IPS-18c (cell line): ENCODE measurements at regions not wholly inside any gene's neighbourhood (a gene's known extent, or its start where the extent isn't known, plus 50 kb on each side); places are given as distances from the start of the nearest gene placed in this dataset.

Experiments
- H3K4me3 ChIP-seq: 2 replicates; pipeline ENCODE4 v1.7.0; 2013; ENCODE audit warnings: low read depth, mild to moderate bottlenecking, low read length, moderate library complexity; ENCODE audit not compliant: insufficient read depth
- H3K9me3 ChIP-seq: one replicate; pipeline ENCODE4 v1.6.1; 2013; ENCODE audit warnings: mild to moderate bottlenecking, low read length, moderate library complexity; ENCODE audit not compliant: control insufficient read depth, insufficient read depth

DNA sequence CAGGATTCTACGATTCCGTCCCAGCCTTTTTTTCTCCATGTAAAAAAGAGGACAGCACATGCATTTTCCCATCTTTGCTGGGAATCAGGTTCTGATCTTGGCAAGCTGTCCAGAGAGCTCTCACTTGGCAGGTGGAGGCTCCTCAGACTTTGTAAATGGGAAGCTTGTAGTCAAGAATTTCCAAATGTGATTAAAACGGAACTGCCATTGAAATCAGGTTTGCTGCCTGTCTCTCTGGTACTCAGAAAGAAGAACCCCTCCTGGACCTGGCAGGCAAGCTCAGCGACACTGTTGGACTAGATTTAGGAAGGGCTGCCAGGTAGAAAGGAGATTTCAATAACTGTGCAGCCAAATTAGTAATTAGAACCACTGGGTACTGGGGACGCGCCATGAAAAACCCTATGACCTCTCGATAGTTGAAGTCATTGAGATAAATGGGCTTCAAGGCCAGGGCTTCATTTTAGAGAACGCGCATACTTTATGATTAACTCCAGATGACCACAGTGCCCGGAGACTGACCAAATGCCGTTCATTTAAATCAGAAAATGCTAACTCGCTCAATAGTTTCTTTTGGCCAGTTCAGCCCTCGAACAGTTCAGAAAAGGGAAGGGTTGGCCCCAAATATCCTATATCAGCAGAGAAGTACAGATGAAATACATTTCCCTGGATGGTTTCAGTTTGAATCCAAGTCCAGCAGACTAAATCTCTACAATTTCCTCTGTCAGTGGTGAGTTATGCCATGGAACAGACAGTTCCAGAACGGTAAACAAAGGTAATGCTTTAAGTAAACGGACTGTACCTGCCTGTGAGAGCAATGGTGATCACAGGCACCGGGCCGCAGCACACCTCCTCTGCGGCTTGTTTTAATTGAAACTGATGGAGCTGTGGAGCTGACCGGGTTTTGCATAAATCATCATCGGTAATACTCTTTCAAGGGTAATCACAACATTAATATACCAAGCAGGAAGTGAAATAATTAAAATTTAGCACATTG lies 517.4 kb downstream of the RFC3 start:
- Histone ChIP-seq H3K4me3 (no peak overlapping the region), H3K9me3 (peaks cover 2% of the 10 kb centered on the region)

DNA sequence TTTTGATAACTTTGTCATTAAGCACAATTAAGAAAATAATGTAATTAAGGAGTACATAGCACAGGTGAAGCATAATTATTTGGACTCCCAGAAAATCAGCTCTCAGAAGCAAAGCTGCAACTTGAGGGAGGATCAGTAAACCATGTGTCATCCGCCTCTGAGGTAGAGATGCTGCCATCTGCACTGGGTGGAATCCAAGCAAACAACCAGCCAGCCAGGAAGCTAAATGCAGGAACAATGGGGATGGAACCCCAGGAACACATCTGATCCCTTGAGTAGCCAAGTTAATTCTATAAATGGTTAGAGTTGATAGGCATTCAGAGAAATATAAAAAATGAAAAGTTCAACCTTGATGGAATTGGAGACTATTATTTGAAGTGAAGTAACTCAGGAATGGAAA lies 520.2 kb downstream of the RFC3 start:
- no peaks in the 10 kb centered on the region for H3K9me3 ChIP-seq
- H3K4me3 ChIP-seq, result no peak overlapping the region

DNA sequence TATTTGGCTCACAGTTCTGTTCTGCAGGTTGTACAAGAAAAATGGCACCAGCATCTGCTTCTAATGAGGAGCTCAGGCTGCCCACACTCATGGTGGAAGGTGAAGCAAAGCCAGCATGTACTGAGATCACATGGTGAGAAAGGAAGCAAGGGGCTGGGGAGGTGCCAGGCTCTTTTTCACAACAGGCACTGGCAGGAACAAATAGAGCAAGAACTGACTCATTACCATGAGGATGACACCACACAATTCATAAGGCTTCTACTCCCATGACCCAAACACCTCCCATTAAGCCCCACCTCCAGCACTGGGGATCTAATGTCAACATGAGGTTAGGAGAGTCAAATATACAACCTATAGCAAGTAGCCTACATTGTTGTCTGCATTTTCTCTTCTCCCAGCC lies 522.6 kb downstream of the RFC3 start:
- Histone ChIP-seq H3K4me3 (no peak overlapping the region), H3K9me3 (no peaks in the 10 kb centered on the region)

DNA sequence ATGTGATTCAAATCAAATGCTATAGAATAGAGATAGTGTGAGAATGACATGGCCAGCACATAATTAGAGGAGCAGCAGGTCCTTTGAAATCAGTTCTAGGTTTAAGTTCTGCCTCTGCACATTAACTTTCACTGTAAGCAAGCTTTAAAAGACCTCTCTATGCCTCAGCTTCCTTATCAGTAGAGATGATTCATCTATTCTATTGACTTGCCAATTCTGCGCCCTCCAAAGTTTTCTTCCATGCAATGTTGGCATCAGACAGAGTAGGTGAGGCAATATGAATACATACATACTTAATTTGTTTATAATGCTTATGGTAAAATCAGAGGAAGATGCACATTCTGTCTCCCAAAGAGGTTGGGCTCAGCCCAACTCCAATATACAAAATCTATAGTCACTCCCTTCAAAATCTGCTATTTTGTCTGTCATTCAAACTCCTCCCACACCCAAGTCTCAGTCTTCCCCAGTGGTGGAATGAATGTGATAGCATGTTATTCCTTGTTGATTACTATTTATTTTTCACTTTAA lies 525.5 kb downstream of the RFC3 start:
- no peaks in the 10 kb centered on the region for H3K9me3 ChIP-seq

DNA sequence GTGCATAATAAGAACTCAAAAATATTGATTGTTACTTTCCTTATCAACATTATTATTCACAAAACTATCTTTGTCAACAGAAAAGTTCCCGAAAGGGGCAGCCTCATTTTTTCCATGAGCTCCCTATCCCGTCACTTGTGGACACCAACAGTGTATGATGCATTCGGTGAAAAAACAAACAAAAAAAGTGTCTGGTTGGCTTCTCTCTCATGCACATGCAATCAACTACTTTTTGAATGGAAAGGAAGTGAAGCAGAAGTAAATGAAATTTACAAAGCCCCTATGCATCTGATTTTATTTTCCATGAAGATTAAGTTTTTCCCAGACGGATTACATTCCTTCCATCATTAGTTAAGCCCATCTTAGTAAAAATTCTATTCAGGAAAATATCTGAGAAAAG lies 526.9 kb downstream of the RFC3 start:
- H3K4me3 ChIP-seq, result no peak overlapping the region
- no peaks in the 10 kb centered on the region for H3K9me3 ChIP-seq

More for the DNA sequence above, 525.5 kb downstream of the RFC3 start:
- H3K4me3 ChIP-seq, result no peak overlapping the region

DNA sequence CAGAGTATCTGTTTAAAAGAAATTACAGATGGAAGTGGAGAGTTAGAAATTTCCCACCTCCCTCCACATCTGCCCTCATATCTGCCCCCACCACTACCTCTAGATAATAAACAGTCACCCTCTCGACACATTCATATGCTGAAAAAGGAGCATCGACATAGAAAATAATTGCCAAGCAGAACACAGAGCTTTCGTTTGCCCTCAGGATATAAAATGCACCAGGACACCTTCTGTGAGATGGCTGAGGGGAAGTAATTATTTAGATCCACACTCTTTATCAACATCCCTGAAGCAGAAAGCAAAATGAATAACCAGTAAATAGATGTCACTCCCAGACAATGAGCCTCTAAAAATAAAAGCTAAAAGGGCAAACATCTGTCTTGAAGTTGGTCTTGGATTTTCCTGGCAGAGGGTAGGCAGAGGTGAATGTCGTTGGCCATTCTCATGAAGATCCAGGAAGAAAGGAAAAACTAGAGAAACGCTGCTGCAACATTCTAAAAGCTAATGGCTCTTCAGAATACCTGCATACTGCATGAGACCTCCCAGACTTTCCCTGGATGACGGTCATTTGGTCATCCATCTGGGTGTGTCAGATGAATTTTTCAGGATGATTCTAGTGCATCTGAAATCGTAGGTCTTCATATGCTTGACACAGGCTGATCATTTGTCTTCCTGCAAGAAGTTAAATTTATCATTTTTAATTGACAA lies 527.5 kb downstream of the RFC3 start:
- H3K4me3 ChIP-seq, result no peak overlapping the region

DNA sequence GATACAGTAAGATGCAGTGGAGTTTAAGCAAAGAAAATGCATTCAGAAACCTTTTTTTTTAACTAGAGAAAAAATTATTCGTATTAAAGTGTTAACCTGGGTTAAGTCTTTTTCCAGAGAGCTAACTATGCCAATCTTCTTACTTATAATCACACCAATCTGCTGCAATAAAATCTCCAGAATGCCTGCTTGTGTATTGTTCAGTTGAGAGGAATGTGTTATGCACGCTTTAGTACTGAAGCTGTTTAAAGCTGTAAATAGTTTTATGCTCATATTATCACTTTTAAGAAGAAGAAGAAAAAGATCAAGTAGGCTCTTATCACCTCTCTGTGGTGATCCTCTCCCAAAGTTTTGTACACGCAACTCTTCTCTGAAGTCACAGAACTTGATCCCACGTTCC lies 528.7 kb downstream of the RFC3 start:
- Histone ChIP-seq H3K4me3 (no peak overlapping the region), H3K9me3 (no peaks in the 10 kb centered on the region)

More for the DNA sequence above, 527.5 kb downstream of the RFC3 start:
- H3K9me3 ChIP-seq, result no peaks in the 10 kb centered on the region

DNA sequence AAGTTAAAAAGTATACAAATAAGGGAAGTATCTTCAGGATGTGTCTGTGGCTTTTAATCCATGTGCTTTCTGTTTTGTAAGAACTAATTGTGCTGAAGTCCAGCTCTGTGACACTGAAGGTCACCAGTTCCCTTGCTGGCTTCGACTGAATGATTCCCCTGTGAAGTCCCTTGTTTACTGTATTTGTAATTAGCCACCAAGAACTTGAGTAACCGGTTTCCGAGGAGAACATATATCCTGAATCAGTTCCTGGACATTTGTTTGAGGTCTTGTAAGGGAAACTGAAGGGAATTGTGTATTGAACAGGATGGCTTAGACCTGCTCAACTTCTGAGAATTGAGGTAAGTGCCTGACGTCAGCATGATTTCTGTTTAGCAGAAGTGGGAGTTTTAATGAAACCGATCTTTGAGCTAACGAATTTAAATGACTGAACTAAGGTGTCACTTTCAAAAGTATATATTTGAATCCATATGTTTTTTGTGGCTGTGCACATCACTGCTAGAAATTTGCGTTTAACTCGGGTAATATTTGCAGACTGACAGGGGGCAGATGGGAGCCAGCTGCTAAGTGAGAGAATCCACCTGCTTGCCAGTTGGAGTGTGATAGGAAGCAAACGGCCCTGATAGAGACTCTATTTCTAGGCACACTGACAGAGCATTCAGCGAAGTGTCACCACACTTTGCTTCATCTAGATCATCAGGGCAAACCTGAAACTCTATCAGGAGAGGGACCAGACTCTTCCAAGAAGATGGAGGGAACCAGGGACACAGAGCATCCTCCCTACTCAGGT lies 530.0 kb downstream of the RFC3 start:
- Histone ChIP-seq H3K9me3 (no peaks in the 10 kb centered on the region), H3K4me3 (no peak overlapping the region)

DNA sequence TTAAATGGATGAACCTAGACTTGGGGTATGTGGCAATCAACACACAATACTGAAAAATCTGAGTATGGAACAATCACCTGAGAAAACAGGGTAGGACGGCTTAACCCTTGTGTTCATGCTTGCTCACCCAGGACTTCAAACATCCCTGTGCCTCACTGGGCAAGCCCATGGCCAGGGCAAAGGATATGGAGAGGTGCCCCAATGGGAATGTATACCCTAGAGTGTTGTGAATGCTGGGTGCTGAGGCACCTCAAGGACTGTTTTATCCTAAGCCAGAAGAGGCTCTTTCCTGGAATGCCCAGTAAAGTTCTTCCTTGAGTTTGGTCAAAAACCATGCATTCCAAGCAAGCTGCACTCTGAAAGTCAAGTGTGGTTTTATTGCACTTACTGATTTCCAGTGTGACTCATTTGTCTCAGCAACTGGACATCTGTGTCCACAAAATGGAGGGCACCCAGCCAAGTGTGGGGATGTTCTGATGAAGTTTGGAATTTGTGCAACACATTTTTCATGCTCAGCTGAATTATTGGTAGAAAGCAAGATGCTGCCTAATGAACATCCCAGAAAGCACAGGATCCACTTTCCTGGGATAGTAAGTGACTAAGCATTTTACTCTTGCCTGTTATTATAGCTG lies 531.3 kb downstream of the RFC3 start:
- no peaks in the 10 kb centered on the region for H3K9me3 ChIP-seq
- no peak overlapping the region for H3K4me3 ChIP-seq

DNA sequence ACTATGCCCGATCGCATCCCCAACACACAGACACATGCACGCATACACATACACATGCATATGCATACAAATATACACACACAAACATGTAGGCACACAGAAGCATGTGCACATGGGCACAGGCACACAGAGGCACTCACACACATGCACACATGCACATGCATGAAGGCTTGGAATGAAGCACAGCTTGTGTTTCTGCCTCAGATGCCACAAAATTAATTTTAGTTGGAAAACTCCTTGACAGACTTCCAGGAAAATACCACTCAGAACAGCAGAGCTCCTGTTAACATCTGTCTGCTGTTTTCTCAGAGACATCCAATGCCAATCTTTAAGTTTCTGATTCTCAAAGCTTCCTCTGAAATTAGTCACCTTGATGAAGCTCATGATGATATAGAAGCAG lies 532.7 kb downstream of the RFC3 start:
- Histone ChIP-seq H3K9me3 (no peaks in the 10 kb centered on the region), H3K4me3 (no peak overlapping the region)

DNA sequence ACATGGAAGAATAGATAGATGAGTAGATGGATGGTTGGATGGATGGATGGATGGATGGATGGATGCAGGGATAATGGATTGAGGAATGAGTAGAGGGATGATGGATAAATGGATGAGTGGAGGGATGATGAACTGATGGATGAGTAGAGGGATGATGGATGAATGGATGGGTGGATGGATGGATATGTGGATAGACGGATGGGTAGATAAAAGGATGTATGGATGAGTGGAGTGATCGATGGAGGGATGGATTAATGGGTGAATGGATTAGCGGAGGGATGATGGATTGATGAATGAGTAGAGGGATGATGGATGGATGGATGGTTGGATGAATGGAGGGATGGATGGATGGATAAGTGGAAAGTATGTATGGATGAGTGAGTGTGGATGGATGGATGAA lies 533.2 kb downstream of the RFC3 start:
- Histone ChIP-seq H3K4me3 (no peak overlapping the region), H3K9me3 (no peaks in the 10 kb centered on the region)

DNA sequence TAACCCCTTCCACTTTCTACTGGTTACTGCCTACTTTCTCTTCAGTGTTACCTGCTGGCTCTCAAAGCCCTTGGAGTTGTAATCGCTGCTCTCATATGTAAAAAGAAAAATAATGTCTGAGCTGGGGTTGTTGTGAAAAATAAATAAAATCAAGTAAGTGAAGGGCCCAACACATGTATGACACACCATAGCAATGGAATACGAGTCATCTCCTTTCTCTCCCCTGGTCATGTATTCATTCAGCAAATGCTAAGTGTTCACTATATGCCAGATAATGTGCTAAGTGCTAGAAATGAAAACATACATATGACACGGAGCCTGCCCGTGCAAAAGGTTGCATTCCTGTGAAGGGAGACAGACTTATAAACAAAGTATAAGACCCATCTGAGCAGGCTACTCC lies 535.0 kb downstream of the RFC3 start:
- H3K4me3 ChIP-seq, result no peak overlapping the region
- no peaks in the 10 kb centered on the region for H3K9me3 ChIP-seq

DNA sequence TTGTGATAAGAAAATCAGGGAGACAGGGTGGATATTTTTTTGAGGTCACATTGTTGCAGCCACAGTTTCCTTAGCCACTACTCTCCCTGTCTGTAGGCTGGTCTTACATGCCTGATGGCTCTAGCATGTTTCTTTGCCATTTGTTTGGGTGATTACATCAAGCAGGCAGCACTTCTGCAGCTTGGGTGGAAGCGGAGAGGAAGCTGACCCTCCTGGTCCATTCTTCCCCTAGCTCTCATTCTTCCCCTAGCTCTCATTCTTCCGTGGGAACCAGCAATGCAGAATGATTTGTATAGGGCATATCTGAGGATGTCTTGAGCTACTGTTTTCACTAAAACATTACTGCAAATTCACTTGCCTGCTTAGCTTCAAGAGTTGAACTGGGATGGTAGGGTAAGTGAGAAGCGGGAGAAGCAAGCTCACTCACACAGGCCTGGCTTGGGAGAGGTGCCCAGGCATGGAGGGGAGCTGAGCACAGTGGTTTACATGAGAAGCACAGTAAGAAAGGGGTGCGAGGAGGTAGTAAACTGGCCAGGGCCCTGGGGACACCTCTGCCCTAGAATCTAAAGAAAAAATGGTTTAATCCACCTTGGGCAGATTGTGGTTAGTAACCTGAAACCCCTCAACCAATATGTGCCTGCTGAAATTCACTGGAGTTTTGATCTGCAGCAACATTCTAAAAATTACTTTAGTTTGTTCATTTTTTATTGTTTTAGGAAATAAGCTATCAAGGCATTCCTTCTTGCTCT lies 538.9 kb downstream of the RFC3 start:
- no peak overlapping the region for H3K4me3 ChIP-seq
- no peaks in the 10 kb centered on the region for H3K9me3 ChIP-seq

DNA sequence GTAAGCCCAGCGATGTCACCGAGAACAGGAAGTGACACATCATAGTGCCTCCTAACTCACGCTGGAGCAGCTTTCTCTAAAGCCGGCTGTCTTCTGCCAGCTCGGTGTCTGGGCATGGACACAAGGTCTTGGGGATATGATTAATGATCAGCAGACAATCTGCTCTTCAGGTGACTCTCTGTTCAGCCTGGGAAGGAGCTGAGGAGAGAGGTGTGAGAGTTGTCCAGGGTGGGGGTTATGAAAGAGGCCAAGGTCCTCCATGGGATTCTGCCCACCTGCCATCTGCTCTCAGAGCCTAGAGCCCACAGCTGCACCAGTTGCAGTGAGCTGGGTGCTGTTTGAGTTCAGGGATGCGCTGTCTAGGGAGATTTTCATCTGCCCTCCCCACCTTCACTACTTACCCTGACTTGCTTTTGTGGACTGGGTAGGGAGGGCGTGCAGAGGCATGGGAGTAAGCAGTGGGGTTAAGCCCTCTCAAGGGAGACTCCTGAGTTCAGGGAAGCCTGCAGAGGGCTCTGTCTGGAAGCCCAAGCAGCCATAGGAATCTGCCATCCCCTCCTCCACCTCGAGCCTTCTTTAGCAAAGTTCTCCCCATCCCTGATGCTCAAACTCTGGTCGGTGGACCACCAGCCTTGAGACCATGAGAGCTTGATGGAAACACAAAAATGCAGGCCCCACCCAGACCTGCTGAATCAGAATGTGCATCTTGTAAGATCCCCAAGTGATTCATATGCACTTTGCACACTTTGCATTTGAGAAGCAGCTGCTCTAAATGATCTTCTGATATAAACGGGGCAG lies 539.7 kb downstream of the RFC3 start:
- H3K9me3 ChIP-seq, result no peaks in the 10 kb centered on the region
- no peak overlapping the region for H3K4me3 ChIP-seq

DNA sequence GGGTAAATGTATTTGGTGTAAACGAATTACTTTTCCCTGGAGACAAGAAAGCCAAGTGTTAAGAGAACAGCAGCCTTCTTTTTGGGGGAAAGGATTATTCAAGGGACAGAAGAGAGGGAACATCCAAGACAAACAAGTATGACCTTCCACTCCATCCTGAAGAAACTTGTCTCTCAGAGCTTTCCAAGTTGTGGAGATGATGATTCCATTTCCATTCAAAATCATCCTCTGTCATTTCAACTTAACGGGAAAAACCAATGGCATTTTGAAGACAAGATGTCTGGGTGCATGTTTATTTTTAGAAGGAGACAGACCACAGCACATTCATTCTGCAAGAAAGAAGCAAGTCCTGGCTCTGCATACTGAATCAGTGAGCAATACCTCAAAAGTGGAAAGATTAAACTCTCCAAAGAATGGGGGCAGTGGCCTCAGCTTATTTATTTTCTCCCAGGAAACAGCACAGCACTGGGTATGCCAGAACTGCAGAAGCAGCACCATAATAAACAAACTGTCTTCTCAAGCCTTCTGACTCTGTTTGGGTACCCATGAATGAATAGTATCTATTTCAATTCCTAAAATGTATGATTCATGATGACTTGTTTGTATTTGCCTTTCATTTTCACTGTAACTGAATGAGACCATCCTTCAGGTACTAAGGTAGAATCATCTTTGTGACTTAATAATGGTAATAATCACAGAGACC lies 541.0 kb downstream of the RFC3 start:
- no peak overlapping the region for H3K4me3 ChIP-seq
- no peaks in the 10 kb centered on the region for H3K9me3 ChIP-seq
